Endothelial cell of umbilical vein (primary cell): ENCODE measurements at regions not wholly inside any gene's neighbourhood (a gene's known extent, or its start where the extent isn't known, plus 50 kb on each side); places are given as distances from the start of the nearest gene placed in this dataset.

Experiments used
- BruUV-seq: library from RNA; stranded (reverse); fragments of 400-500 nt; replicated peaks from 2 replicates; lab custom pipeline; 2021; lab: Mats Ljungman, UMichigan
- CTCF ChIA-PET: fragments of 300-600, 350-600 bp; sonication (Branson Sonifier 250); formaldehyde crosslinking; loops from one replicate; lab custom pipeline; 2021; ENCODE audit warnings: antibody characterized with exemption, inconsistent platforms; lab: Charles Lee
- POLR2A ChIA-PET: fragments of 300-600, 350-600 bp; sonication (Branson Sonifier 250); formaldehyde crosslinking; loops from one replicate; lab custom pipeline; 2021; ENCODE audit warnings: antibody characterized with exemption, inconsistent platforms; lab: Charles Lee
- DNase-seq: peaks from one replicate; pipeline ENCODE4 v3.0.0-alpha.2; 2011; ENCODE audit warnings: low read depth, low spot score
- FAIRE-seq: peaks from 2 replicates; lab custom pipeline; 2011; peaks lifted over from hg19 to GRCh38; lab: Jason Lieb, UNC
- H2AFZ ChIP-seq: 2 replicates; pipeline ENCODE4 v1.6.0; 2012; ENCODE audit warnings: low read depth, low read length, control low read depth, inconsistent platforms
- H3K27ac ChIP-seq: 2 replicates; pipeline ENCODE4 v1.5.1; 2011; ENCODE audit warnings: low read depth, mild to moderate bottlenecking, control low read depth, low read length, moderate library complexity; ENCODE audit not compliant: insufficient read depth
- H3K27me3 ChIP-seq, 2 experiments: 2 replicates each; pipeline versions ENCODE4 v1.6.0 to v1.6.1; 2011; ENCODE audit warnings: low read length in 2 of 2, mixed read lengths in 1 of 2; ENCODE audit not compliant: control insufficient read depth in 2 of 2, insufficient read depth in 2 of 2
- H3K36me3 ChIP-seq, 2 experiments: 2 replicates in 1 of 2; 3 replicates in 1 of 2; pipeline ENCODE4 v1.5.1; 2011; ENCODE audit warnings: low read length in 2 of 2, mild to moderate bottlenecking in 1 of 2, moderate library complexity in 1 of 2; ENCODE audit not compliant: control insufficient read depth in 2 of 2, insufficient read depth in 2 of 2; ENCODE audit errors: extremely low read depth in 1 of 2
- H3K4me1 ChIP-seq: 3 replicates; pipeline ENCODE4 v1.5.1; 2011; ENCODE audit warnings: mild to moderate bottlenecking, low read length; ENCODE audit not compliant: control insufficient read depth, insufficient read depth; ENCODE audit errors: extremely low read depth
- H3K4me2 ChIP-seq: 2 replicates; pipeline ENCODE4 v1.6.1; 2011; ENCODE audit warnings: low read length, control low read depth, mixed read lengths; ENCODE audit not compliant: insufficient read depth
- H3K4me3 ChIP-seq, 3 experiments: fragments of 200-600 bp in 1 of 3; sonication (generic), shearing (Covaris generic) in 1 of 3; replicated peaks in 1 of 3; 2 replicates each; pipeline ENCODE4 v1.5.1; 2011 to 2016; ENCODE audit warnings: control low read depth in 3 of 3, low read length in 3 of 3, mild to moderate bottlenecking in 2 of 3, inconsistent platforms in 1 of 3, low read depth in 1 of 3, moderate library complexity in 1 of 3; ENCODE audit not compliant: insufficient read depth in 1 of 3
- H3K79me2 ChIP-seq: 2 replicates; pipeline ENCODE4 v1.6.0; 2012; ENCODE audit warnings: low read length, inconsistent platforms; ENCODE audit not compliant: control insufficient read depth, insufficient read depth
- H3K9ac ChIP-seq: replicated peaks from 2 replicates; pipeline ENCODE3; 2011; ENCODE audit warnings: low read length, control low read depth; ENCODE audit not compliant: insufficient read depth; ENCODE audit errors: extremely low read depth
- H3K9me1 ChIP-seq: replicated peaks from 3 replicates; pipeline ENCODE4 v1.6.0; 2011; ENCODE audit warnings: mild to moderate bottlenecking, low read length; ENCODE audit not compliant: control insufficient read depth, insufficient read depth; ENCODE audit errors: extremely low read depth
- H3K9me3 ChIP-seq: replicated peaks from 2 replicates; pipeline ENCODE4 v1.5.1; 2012; ENCODE audit warnings: low read length, inconsistent platforms; ENCODE audit not compliant: control insufficient read depth, insufficient read depth
- H4K20me1 ChIP-seq: replicated peaks from 2 replicates; pipeline ENCODE3; 2011; ENCODE audit warnings: mild to moderate bottlenecking, low read length; ENCODE audit not compliant: control insufficient read depth, insufficient read depth; ENCODE audit errors: extremely low read depth
- CTCF ChIP-seq, 2 donors: IDR thresholded peaks; 1 replicate in 1 of 2; 2 replicates in 1 of 2; pipeline ENCODE4 v1.5.1; 2011; ENCODE audit warnings: low read length in 2 of 2, mild to moderate bottlenecking in 2 of 2, moderate library complexity in 2 of 2, control low read depth in 1 of 2, inconsistent platforms in 1 of 2, low read depth in 1 of 2; ENCODE audit not compliant: insufficient read depth in 1 of 2; ENCODE audit errors: extremely low read depth in 1 of 2
- EZH2 ChIP-seq: IDR thresholded peaks from 2 replicates; pipeline ENCODE4 v1.6.1; 2012; ENCODE audit warnings: borderline replicate concordance, low read depth, mild to moderate bottlenecking, moderate library complexity, low read length, inconsistent platforms; ENCODE audit not compliant: severe bottlenecking
- FOS ChIP-seq: IDR thresholded peaks from 2 replicates; pipeline ENCODE4 v1.6.1; 2011; ENCODE audit warnings: mild to moderate bottlenecking, low read length, moderate library complexity, borderline replicate concordance; ENCODE audit not compliant: insufficient read depth
- GATA2 ChIP-seq: IDR thresholded peaks from 2 replicates; pipeline ENCODE4 v1.7.0; 2011; ENCODE audit warnings: low read depth, mild to moderate bottlenecking, moderate library complexity, mixed read lengths, low read length; ENCODE audit not compliant: insufficient read length, insufficient read depth
- JUN ChIP-seq: IDR thresholded peaks from 2 replicates; pipeline ENCODE4 v1.6.1; 2011; ENCODE audit warnings: borderline replicate concordance, low read depth; ENCODE audit not compliant: insufficient read length, insufficient read depth
- MAX ChIP-seq: IDR thresholded peaks from 2 replicates; pipeline ENCODE4 v1.6.1; 2011; ENCODE audit not compliant: insufficient read depth, insufficient read length
- MYC ChIP-seq: IDR thresholded peaks from one replicate; pipeline ENCODE4 v1.6.1; 2011; ENCODE audit warnings: mild to moderate bottlenecking, low read depth, low read length
- POLR2A ChIP-seq: IDR thresholded peaks from 2 replicates; pipeline ENCODE4 v1.6.1; 2012; ENCODE audit warnings: low read depth, mild to moderate bottlenecking, control low read depth, low read length
- POLR2AphosphoS5 ChIP-seq: IDR thresholded peaks from 2 replicates; pipeline ENCODE4 v1.6.1; 2012; ENCODE audit warnings: low read depth, mild to moderate bottlenecking, control low read depth, low read length, moderate library complexity; ENCODE audit not compliant: insufficient read depth
- dilution Hi-C: fragments of 300-500 bp; cut with MboI; formaldehyde crosslinking; loops from one replicate; pipeline ENCODE4 v1.15.0; 2019; ENCODE audit warnings: low sequenced_read_pairs; ENCODE audit not compliant: extremely low pct_ligation_motif_present
- intact Hi-C: fragments of 100-400 bp; cut with micrococcal nuclease; formaldehyde crosslinking; loops from one replicate; pipeline ENCODE4 v1.10.0; 2022

DNA sequence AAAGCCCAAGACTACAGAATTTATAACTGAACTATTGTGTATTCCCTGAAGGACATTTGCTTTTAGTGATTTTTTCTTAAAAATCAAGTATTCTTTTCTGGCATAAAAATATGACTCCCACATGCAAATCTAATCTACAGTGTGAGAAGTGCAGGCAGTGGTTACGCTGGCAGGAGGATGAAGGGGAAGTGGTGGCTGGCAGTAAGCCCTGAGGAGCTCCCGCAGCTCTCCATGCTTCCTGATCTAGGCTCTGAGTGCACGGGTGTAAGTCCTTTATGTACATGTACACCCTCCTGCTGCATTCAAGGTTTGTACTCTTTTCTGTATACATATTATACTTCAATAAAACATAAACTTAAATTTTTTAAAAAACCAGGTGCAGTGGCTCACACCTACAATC lies 67.5 kb upstream of the PRDX6 start:
- H4K20me1 ChIP-seq: no peaks in the 10 kb centered on the region
- H3K4me3 ChIP-seq: no peak overlapping the region
- H3K4me1 ChIP-seq: peaks cover 4% of the 10 kb centered on the region
- TF ChIP-seq GATA2 (peak; percentile 52), POLR2AphosphoS5 (no peak), JUN (no peak), MAX (no peak), POLR2A (no peak), EZH2 (no peak), MYC (no peak)
- peak; percentile 77 for FAIRE-seq
- ChIA-PET CTCF (interaction anchor here (1.1 to 1.7 kb wide), 3 partner anchors 10 to 665 kb away, joined by 3 to 6 read pairs (median 3); no protein-coding TSS in a partner anchor), POLR2A (no interaction called here)
- intact Hi-C loops: loop anchor here (5.0 kb wide), 1 partner anchor 202 kb away; the partner anchor contains the start of gene TNFSF4
- H3K9ac ChIP-seq: no peak overlapping the region
- H3K27me3 ChIP-seq: no peaks in the 10 kb centered on the region
- BruUV-seq: no TSS peak
- no peaks in the 10 kb centered on the region for H3K79me2 ChIP-seq
- no peak overlapping the region for H3K27ac ChIP-seq
- DNase-seq: peak; percentile 64
- H2AFZ ChIP-seq: no peak overlapping the region
- dilution Hi-C loops: no loop called here
- H3K4me2 ChIP-seq: no peak overlapping the region
- no peaks in the 10 kb centered on the region for H3K9me3 ChIP-seq
- no peaks in the 10 kb centered on the region for H3K36me3 ChIP-seq
- H3K9me1 ChIP-seq: no peaks in the 10 kb centered on the region

- H2AFZ ChIP-seq: no peak overlapping the region
- CTCF ChIA-PET: interaction anchor here (1.1 to 1.7 kb wide), 3 partner anchors 10 to 666 kb away, joined by 3 to 6 read pairs (median 3); no protein-coding TSS in a partner anchor
Observed at GRCh38 chr1:173410133-173410793, 66.9 kb upstream of the PRDX6 start.

More at GRCh38 chr1:173410133-173410793, 66.9 kb upstream of the PRDX6 start:
- Histone ChIP-seq H4K20me1 (no peaks in the 10 kb centered on the region), H3K9me3 (no peaks in the 10 kb centered on the region), H3K36me3 (no peaks in the 10 kb centered on the region), H3K4me3 (no peak overlapping the region), H3K79me2 (no peaks in the 10 kb centered on the region), H3K27me3 (no peaks in the 10 kb centered on the region), H3K27ac (no peak overlapping the region), H3K9ac (no peak overlapping the region), H3K9me1 (no peaks in the 10 kb centered on the region), H3K4me1 (peaks cover 4% of the 10 kb centered on the region), H3K4me2 (no peak overlapping the region)
- POLR2A ChIA-PET: no interaction called here
- FAIRE-seq (peak; percentile 43), DNase-seq (no peak)
- TF ChIP-seq EZH2 (no peak), POLR2AphosphoS5 (no peak), GATA2 (no peak), JUN (no peak), MYC (no peak), FOS (no peak), POLR2A (no peak), MAX (no peak), CTCF (IDR thresholded peaks at IDR 0.05; ENCODE audit: extremely low read depth in 1 of 2, insufficient read depth in 1 of 2, low read depth in 1 of 2, low read length in 2 of 2) (no peak)
- intact Hi-C loops (no loop called here), dilution Hi-C loops (no loop called here)
- BruUV-seq: no TSS peak
